ENCODE measurements at regions not wholly inside any gene's neighbourhood (a gene's known extent, or its start where the extent isn't known, plus 50 kb on each side); places are given as distances from the start of the nearest gene placed in this dataset.

GRCh38 chr10:3372281-3372680 lies 199.7 kb upstream of the PITRM1 start:
- TF ChIP-seq CTCF (conservative IDR thresholded peaks at IDR 0.05; ENCODE audit: low read depth, low read length) (no peak), EZH2 (IDR thresholded peaks at IDR 0.05; ENCODE audit: borderline replicate concordance, low read depth, low read length, poor library complexity, severe bottlenecking) (no peak)

Measured in A673 (cell line).